Caco-2 (cell line): ENCODE measurements at regions not wholly inside any gene's neighbourhood (a gene's known extent, or its start where the extent isn't known, plus 50 kb on each side); places are given as distances from the start of the nearest gene placed in this dataset.

Experiments used
- BruUV-seq: library from RNA; stranded (reverse); fragments of 400-500 nt; replicated peaks from 2 replicates; lab custom pipeline; 2021; lab: Mats Ljungman, UMichigan
- CTCF ChIA-PET: fragments of 300-600 bp; sonication (Branson Sonifier 250); formaldehyde crosslinking; loops from one replicate; lab custom pipeline; 2022; ENCODE audit warnings: antibody characterized with exemption; lab: Charles Lee
- POLR2A ChIA-PET: fragments of 300-600 bp; sonication (Branson Sonifier 250); formaldehyde crosslinking; loops from one replicate; lab custom pipeline; 2022; ENCODE audit warnings: antibody characterized with exemption; lab: Charles Lee
- DNase-seq, 2 experiments: peaks; one replicate each; pipeline versions ENCODE4 v3.0.0 to v3.0.0-alpha.2; 2020 to 2022
- H3K27me3 ChIP-seq: replicated peaks from 2 replicates; pipeline ENCODE4 v1.6.0; 2011; ENCODE audit warnings: low read length; ENCODE audit not compliant: control insufficient read depth, insufficient read depth
- H3K36me3 ChIP-seq: 2 replicates; pipeline ENCODE4 v1.5.1; 2011; ENCODE audit warnings: low read length; ENCODE audit not compliant: control insufficient read depth, insufficient read depth
- H3K4me1 ChIP-seq: fragments of 250-450 bp; sonication (Bioruptor Pico); 2 replicates; pipeline ENCODE4 v1.5.1; 2020; ENCODE audit warnings: mild to moderate bottlenecking
- H3K4me3 ChIP-seq: 2 replicates; pipeline ENCODE4 v1.5.1; 2011; ENCODE audit warnings: low read depth, mild to moderate bottlenecking, control low read depth, low read length
- H3K9me3 ChIP-seq: fragments of 250-450 bp; sonication (Bioruptor Pico); 2 replicates; pipeline ENCODE4 v1.5.1; 2020; ENCODE audit warnings: mild to moderate bottlenecking, moderate library complexity
- H3K27ac Mint-ChIP-seq: one replicate; pipeline ENCODE4 v1.8.0; 2022; ENCODE audit warnings: mixed read lengths; ENCODE audit not compliant: unreplicated experiment
- H3K27me3 Mint-ChIP-seq: one replicate; pipeline ENCODE4 v1.8.0; 2022; ENCODE audit warnings: mixed read lengths; ENCODE audit not compliant: insufficient read depth, unreplicated experiment
- H3K36me3 Mint-ChIP-seq: one replicate; pipeline ENCODE4 v1.8.0; 2022; ENCODE audit warnings: mild to moderate bottlenecking, mixed read lengths; ENCODE audit not compliant: insufficient read depth, unreplicated experiment
- H3K4me1 Mint-ChIP-seq: one replicate; pipeline ENCODE4 v1.8.0; 2022; ENCODE audit warnings: low read depth, mixed read lengths; ENCODE audit not compliant: unreplicated experiment
- H3K4me3 Mint-ChIP-seq: one replicate; pipeline ENCODE4 v1.8.0; 2022; ENCODE audit warnings: mild to moderate bottlenecking, moderate library complexity, mixed read lengths; ENCODE audit not compliant: unreplicated experiment
- H3K9me3 Mint-ChIP-seq: one replicate; pipeline ENCODE4 v1.8.0; 2022; ENCODE audit warnings: mixed read lengths; ENCODE audit not compliant: unreplicated experiment
- CTCF ChIP-seq, 2 experiments: fragments of 200-600 bp in 1 of 2; IDR thresholded peaks; 1 replicate in 1 of 2; 2 replicates in 1 of 2; pipeline versions ENCODE4 v1.5.1 to v1.8.0; 2011 to 2022; ENCODE audit warnings: antibody characterized with exemption in 1 of 2, control low read depth in 1 of 2, inconsistent platforms in 1 of 2, low read depth in 1 of 2, low read length in 1 of 2, mild to moderate bottlenecking in 1 of 2, moderate library complexity in 1 of 2; ENCODE audit not compliant: insufficient read depth in 1 of 2, severe bottlenecking in 1 of 2, unreplicated experiment in 1 of 2
- intact Hi-C: fragments of 100-400 bp; cut with micrococcal nuclease; formaldehyde crosslinking; loops from one replicate; pipeline ENCODE4 v1.10.0; 2022; ENCODE audit not compliant: unreplicated experiment

GRCh38 chr1:103363008-103363365 is 162.5 kb upstream of the RNPC3 start:
- Histone ChIP-seq H3K27me3 (no peaks in the 10 kb centered on the region), H3K4me3 (no peak overlapping the region), H3K36me3 (no peaks in the 10 kb centered on the region), H3K4me1 (no peaks in the 10 kb centered on the region), H3K9me3 (no peaks in the 10 kb centered on the region)
- H3K27me3 Mint-ChIP-seq = no peaks in the 10 kb centered on the region
- no peak overlapping the region for H3K27ac Mint-ChIP-seq
- no peak overlapping the region for H3K4me3 Mint-ChIP-seq
- no peaks in the 10 kb centered on the region for H3K36me3 Mint-ChIP-seq
- intact Hi-C loops = no loop called here
- ChIA-PET POLR2A (no interaction called here), CTCF (no interaction called here)
- H3K9me3 Mint-ChIP-seq = no peaks in the 10 kb centered on the region
- no TSS peak for BruUV-seq
- H3K4me1 Mint-ChIP-seq = no peaks in the 10 kb centered on the region
- TF ChIP-seq CTCF (IDR thresholded peaks at IDR 0.05; ENCODE audit: insufficient read depth in 1 of 2, low read depth in 1 of 2, low read length in 1 of 2, severe bottlenecking in 1 of 2, unreplicated experiment in 1 of 2) = no peak
- no peak for DNase-seq

GRCh38 chr1:103362348-103363007 is 163.0 kb upstream of the RNPC3 start:
- Histone ChIP-seq H3K4me1 (no peaks in the 10 kb centered on the region), H3K4me3 (no peak overlapping the region), H3K27me3 (no peaks in the 10 kb centered on the region), H3K9me3 (no peaks in the 10 kb centered on the region), H3K36me3 (no peaks in the 10 kb centered on the region)
- ChIA-PET CTCF (no interaction called here), POLR2A (no interaction called here)
- intact Hi-C loops = no loop called here
- no peak for TF ChIP-seq CTCF (IDR thresholded peaks at IDR 0.05; ENCODE audit: insufficient read depth in 1 of 2, low read depth in 1 of 2, low read length in 1 of 2, severe bottlenecking in 1 of 2, unreplicated experiment in 1 of 2)
- H3K4me3 Mint-ChIP-seq = no peak overlapping the region
- no peaks in the 10 kb centered on the region for H3K9me3 Mint-ChIP-seq
- no peaks in the 10 kb centered on the region for H3K27me3 Mint-ChIP-seq
- H3K27ac Mint-ChIP-seq = no peak overlapping the region
- DNase-seq = no peak
- H3K4me1 Mint-ChIP-seq = no peaks in the 10 kb centered on the region
- no peaks in the 10 kb centered on the region for H3K36me3 Mint-ChIP-seq
- no TSS peak for BruUV-seq

GRCh38 chr1:103353391-103353790 is 172.1 kb upstream of the RNPC3 start:
- Mint-ChIP-seq H3K9me3 (no peaks in the 10 kb centered on the region), H3K36me3 (no peaks in the 10 kb centered on the region), H3K4me3 (no peak overlapping the region), H3K27ac (no peak overlapping the region), H3K4me1 (no peaks in the 10 kb centered on the region), H3K27me3 (no peaks in the 10 kb centered on the region)
- DNase-seq = no peak
- Histone ChIP-seq H3K4me3 (no peak overlapping the region), H3K27me3 (no peaks in the 10 kb centered on the region), H3K4me1 (no peaks in the 10 kb centered on the region), H3K36me3 (no peaks in the 10 kb centered on the region), H3K9me3 (no peaks in the 10 kb centered on the region)
- POLR2A ChIA-PET = no interaction called here
- no TSS peak for BruUV-seq
- CTCF ChIA-PET = no interaction called here
- no peak for TF ChIP-seq CTCF (IDR thresholded peaks at IDR 0.05; ENCODE audit: insufficient read depth in 1 of 2, low read depth in 1 of 2, low read length in 1 of 2, severe bottlenecking in 1 of 2, unreplicated experiment in 1 of 2)
- intact Hi-C loops = no loop called here
